GM18951 (cell line): ENCODE measurements at regions not wholly inside any gene's neighbourhood (a gene's known extent, or its start where the extent isn't known, plus 50 kb on each side); places are given as distances from the start of the nearest gene placed in this dataset.
"Not testable (repeated sequence)": the region's sequence is repeated elsewhere in the genome, so short reads cannot be mapped to it uniquely, and the experiment has no call there.

Experiments used
- POLR2A ChIP-seq: IDR thresholded peaks from 4 replicates; pipeline ENCODE4 v1.6.1; 2011; ENCODE audit warnings: mild to moderate bottlenecking; ENCODE audit not compliant: insufficient read length, insufficient read depth; ENCODE audit errors: extremely low read depth
- in situ Hi-C: fragments of 300-500 bp; cut with MboI; formaldehyde crosslinking; loops from one replicate; pipeline ENCODE4 v1.12.0; 2022; ENCODE audit warnings: low sequenced_read_pairs, mixed read lengths, inconsistent platforms; ENCODE audit not compliant: unreplicated experiment

DNA sequence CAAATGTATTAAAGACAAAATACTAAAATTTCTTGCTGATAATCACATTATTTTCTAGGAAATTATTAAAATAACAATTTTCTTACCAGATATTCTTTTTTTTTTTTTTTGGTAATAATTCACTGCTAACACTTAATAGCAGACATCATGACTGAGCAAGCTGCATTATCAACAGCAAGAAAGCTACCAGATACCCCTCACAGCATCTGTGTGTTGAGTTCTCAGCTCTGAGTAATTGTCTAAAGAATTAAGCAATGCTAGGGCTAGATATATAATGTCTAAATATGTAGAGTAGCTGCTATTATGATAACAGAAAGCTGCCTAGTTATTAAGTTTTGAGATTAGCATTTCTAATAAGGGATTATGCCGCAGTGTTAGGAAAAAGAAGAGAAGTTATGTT, 754.3 kb upstream of the PKDCC start:
- no peak for TF ChIP-seq POLR2A

GRCh38 chr2:41294331-41294730, 753.5 kb upstream of the PKDCC start:
- in situ Hi-C loops: no loop called here
- no peak for TF ChIP-seq POLR2A

More for the DNA sequence above, 754.3 kb upstream of the PKDCC start:
- in situ Hi-C loops: no loop called here

GRCh38 chr2:41313082-41313481, 734.7 kb upstream of the PKDCC start:
- no peak for TF ChIP-seq POLR2A
- in situ Hi-C loops: no loop called here

- in situ Hi-C loops: no loop called here
- TF ChIP-seq POLR2A: no peak
Observed at GRCh38 chr2:41314511-41315070, 733.2 kb upstream of the PKDCC start.

GRCh38 chr2:41319437-41319836, 728.4 kb upstream of the PKDCC start:
- TF ChIP-seq POLR2A: no peak
- in situ Hi-C loops: no loop called here

DNA sequence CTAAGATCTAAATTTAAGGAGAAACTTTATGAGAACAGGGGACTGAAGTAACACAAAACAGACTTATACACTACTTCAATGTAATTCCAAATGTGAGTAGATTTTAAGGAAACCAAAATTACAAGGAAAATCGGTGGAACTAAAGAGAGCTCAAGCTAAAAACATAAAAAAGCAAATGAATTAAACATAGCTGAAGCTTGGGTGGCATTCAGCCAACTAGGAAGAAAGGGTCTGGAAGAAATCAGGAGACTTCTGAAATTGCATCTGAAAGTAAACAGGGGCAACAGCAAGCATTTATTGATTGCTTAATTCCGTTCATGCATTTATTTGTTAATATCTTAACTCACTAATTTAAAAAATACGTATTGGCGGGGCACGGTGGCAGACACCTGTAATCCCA, 727.3 kb upstream of the PKDCC start:
- in situ Hi-C loops: no loop called here
- no peak for TF ChIP-seq POLR2A

DNA sequence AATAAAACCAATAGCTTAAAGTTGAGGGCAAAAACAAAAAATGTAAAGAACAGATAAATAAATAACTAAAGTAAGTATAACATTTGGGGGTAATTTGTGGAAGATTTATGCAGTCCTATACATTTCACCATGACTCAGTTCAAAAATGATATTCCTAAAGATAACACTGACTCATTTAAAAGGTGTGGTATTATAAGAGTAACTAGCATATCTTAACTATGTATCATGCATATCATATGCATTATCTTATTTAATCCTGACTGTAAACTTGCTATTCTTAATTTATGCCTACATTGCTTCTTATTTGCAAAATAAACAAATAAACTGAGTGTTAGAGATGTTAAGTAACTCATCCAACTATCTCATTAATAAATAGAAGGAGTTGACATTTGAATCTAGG, 726.5 kb upstream of the PKDCC start:
- in situ Hi-C loops: no loop called here
- no peak for TF ChIP-seq POLR2A

DNA sequence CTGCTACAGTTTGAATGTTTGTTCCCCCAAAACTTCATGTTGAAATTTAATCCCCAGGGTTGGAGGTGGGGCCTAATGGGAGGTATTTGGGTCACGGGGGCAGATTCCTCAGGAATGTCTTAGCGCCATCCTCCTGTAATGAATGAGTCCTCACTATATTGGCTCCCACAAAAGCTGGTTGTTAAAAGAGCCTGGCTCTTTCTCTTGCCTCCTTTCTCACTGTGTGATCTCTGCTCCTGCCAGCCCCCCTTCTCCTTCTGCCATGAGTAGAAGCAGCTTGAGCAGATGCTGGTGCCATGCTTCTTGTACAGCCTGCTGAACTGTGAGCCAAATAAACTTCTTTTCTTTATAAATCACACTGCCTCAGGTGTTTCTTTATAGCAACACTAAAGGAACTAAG, 721.0 kb upstream of the PKDCC start:
- in situ Hi-C loops: no loop called here
- no peak for TF ChIP-seq POLR2A

- in situ Hi-C loops: no loop called here
- TF ChIP-seq POLR2A: no peak
Observed at GRCh38 chr2:41329040-41329439, 718.8 kb upstream of the PKDCC start.

GRCh38 chr2:41334159-41334558, 713.7 kb upstream of the PKDCC start:
- in situ Hi-C loops: no loop called here
- no peak for TF ChIP-seq POLR2A

DNA sequence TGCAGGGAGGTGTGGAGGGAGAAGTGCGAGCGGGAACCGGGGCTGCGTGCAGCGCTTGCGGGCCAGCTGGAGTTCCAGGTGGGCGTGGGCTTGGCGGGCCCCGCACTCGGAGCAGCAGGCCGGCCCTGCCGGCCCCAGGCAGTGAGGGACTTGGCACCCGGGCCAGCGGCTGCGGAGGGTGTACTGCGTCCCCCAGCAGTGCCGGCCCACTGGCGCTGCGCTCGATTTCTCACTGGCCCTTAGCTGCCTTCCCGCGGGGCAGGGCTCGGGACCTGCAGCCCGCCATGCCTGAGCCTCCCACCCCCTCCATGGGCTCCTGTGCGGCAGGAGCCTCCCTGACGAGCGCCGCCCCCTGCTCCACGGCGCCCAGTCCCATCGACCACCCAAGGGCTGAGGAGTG, 712.2 kb upstream of the PKDCC start:
- in situ Hi-C loops: not testable (repeated sequence)

GRCh38 chr2:41337956-41338355, 709.9 kb upstream of the PKDCC start:
- in situ Hi-C loops: no loop called here
- no peak for TF ChIP-seq POLR2A

- in situ Hi-C loops: no loop called here
- no peak for TF ChIP-seq POLR2A
Observed at GRCh38 chr2:41344529-41344928, 703.3 kb upstream of the PKDCC start.

GRCh38 chr2:41353060-41353459, 694.8 kb upstream of the PKDCC start:
- TF ChIP-seq POLR2A: no peak
- in situ Hi-C loops: no loop called here

GRCh38 chr2:41355794-41356193, 692.0 kb upstream of the PKDCC start:
- no peak for TF ChIP-seq POLR2A
- in situ Hi-C loops: no loop called here
